HG03103 (cell line): ENCODE measurements at regions not wholly inside any gene's neighbourhood (a gene's known extent, or its start where the extent isn't known, plus 50 kb on each side); places are given as distances from the start of the nearest gene placed in this dataset.

Experiments used
- ATAC-seq: cut with Tn5 transposase; IDR thresholded peaks from one replicate; pipeline ENCODE4 v1.9.1; 2021; ENCODE audit warnings: low read depth; ENCODE audit not compliant: unreplicated experiment

DNA sequence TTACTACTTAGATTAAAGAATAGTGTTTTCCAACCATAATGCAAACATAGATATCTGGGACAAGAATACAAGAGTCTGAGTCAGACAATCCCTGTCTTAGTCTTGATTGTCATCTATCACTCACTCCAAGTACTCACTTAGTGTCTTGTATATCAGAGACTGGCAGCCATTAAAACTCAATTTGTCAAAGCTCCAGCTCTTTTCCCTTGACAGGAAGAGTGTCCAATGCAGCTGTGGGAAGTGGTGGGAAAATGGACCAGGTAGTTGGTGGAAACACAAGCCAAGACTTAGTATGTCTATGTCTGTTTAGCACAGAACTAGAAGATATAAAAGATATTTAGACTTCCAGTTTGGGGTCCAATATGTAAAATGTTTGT is 271.6 kb upstream of the CLEC14A start:
- no peak for ATAC-seq

DNA sequence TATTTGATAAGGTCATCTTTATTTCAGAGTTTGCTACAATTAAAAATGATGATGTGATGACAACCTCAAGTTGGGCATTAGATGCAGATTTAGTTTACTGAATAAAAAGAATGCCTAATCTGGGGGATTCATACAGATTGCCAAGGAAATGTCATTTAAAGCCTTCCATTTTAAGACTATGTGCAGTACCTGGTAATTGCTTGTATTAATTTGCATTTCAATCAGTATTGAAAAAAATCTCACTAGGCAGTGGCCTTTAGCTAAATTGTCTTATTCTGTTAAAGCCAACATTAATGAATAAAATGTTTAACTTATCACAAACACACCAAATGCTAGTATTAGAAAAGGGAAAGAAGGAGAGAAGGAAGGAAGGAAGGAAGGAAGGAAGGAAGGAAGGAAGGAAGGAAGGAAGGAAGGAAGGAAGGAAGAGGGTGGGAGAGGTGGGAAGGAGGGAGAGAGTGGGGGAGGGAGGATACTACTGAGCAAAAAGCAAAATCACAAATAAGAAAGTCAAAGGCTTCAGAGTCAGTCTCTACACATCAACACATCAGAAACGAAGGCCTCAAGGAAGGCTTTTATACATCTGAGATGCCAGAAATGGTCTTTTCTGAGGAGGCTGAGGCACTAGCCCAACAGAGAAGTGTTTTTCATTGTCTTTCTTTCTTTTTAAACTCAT is 271.1 kb upstream of the CLEC14A start:
- ATAC-seq: no peak

DNA sequence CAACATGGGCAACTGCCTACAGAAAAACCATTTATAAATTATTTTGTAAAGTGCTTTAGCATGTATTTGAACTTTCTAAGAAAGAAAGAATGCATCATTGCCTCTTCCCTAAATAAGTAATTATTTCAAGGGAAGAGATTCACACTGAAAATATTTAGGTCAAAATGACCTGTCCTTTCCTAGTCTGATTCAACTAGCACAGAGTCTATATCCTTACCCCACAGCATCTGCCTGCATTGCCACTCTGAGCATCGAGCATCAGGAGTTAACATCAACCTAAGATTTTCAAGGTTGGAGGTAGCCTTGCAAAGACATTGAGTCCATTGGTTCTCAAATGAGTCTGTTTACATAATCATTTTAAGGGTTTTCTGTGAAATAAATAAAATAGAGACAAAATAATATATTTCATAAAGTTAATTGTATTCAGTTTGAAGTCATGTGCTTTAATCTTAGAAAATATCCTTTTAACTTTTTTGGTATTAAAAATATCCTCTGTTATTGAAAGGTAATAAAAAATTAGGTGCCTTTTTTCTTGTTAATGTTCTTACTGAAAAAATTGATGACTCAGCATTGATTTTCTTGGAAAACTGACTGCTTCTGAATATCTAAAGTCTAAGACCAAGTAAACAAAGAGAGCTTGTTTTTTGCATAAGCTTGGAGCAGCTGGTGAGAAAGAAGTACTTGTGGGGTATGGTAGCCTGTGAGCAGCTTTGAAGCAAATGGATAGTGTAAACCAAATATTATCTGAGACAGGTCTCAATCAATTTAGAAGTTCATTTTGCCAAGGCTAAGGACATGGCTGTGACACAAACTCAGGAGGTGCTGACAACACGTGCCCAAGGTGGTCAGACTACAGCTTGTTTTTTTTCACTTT is 269.0 kb upstream of the CLEC14A start:
- ATAC-seq: no peak

DNA sequence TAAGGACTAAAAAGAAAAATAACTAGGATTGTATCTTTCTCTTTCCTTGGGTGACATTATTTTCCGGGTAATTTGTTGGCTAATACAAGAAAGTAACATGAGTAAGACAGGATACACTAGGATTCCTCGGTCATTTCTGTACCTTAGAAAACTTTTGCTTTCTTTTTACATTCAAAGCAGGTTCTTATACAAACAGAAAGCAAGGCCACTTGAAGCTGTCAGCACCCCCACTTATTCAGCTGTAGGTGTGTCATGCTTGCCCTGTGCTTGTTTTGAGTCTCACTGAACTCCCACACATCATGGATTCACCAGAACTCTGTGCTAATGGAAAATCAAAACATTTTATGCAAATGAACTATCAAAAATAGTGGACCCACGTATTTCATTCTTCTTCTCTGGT is 266.8 kb upstream of the CLEC14A start:
- no peak for ATAC-seq

- ATAC-seq: no peak
Observed at GRCh38 chr14:38521591-38521990, 265.7 kb upstream of the CLEC14A start.

DNA sequence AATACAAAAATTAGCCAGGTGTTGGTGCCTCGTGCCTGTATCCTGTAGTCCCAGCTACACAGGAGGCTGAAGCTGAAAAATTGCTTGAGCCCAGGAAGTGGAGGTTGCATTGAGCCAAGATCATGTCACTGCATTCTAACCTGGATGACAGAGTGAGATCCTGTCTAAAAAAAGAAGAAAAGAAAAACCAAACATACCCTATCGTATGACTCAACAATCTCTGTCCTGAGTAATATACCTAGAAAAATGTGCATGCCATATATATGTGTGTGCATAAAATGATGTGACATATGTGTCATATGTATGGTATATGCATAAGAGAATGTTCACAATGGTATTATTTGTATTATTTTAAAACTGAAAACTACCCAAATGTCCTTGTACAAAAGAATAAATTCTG is 261.5 kb upstream of the CLEC14A start:
- no peak for ATAC-seq

- ATAC-seq: no peak
Observed at GRCh38 chr14:38512236-38512635, 256.3 kb upstream of the CLEC14A start.

DNA sequence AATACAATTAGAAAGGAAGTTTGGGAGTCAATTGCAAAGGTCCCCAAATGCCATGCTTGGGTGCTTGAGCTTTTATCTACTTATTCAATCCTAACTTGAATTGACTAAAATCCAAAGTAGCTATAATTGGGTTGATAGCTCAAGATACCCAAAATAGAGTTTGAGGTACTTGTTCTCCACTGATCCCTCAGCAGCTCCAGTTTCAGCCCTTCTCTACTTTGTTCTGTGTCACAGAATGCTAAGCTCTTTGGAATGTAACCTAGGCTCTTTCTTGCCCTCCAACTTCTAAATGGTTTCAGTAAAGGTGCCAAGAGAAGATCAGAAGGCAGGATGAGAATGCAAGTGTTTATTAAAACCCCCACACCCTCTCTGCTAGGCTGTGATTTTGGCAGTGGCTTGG is 251.4 kb upstream of the CLEC14A start:
- no peak for ATAC-seq

DNA sequence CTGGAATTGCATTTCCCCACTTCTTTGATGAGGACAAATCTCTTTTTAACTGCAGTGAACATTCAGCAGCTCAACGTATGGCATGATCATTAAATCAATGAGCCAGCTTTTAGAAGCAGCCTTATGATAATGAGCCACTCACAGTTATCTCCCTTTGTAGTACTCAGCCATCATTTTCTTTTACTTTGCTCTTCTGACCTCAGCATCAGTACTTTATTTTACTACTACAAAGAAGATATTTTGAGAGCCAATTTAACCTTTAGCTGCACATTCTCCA is 250.0 kb upstream of the CLEC14A start:
- no peak for ATAC-seq

GRCh38 chr14:38505221-38505972 is 249.5 kb upstream of the CLEC14A start:
- ATAC-seq: no peak

DNA sequence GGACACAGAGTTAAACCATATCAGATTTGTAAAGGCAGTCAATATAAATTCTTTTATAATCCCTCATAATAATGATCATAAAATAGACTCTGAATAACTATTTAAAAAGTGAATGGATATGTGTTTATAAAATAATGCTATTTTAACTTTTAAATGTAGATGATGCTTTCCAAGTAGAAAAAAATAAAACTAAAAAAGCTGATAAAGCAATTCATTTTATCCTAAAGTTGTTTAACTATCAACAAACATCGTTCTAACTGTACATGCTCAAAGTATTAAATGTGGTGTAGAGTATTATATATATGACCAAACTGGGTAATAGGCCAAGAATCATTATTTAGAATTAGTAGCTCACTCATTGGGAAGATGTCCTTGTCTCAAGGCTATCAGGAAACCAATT is 248.3 kb upstream of the CLEC14A start:
- ATAC-seq: no peak

DNA sequence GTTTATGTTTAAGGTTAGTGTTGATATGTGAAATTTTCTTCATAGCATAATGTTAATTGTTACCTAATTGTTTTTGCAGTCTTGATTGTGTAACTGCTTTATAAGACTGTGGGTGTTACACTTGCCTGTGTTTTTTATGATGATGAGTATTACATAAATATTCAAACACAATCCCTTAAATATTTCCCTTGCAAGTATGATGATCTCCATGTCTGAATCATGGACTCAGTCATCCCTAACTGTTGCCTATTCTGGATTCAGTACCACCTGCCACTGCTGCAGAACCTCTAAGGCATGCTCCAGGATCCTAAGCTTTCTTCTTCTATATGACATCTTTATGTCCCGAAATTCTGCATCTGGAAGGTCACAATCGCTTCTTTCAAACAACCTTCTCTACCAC is 246.3 kb upstream of the CLEC14A start:
- no peak for ATAC-seq

DNA sequence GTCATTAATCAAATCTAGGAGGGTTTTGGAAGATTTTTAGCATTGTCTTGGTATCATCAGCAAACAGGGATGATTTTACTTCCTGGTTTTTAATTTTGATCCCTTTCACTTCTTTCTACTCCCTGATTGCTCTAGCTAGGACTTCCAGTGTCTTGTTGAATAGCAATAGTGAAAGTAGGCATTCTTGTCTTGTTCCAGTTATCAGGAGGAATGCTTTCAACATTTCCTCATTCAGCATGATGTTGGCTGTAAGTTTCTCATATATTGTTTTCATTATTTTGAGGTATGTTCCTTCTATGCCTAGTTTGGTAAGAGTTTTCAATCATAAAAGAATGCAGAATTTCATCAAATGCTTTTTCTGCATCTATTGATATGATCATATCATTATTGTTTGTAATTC is 244.2 kb upstream of the CLEC14A start:
- no peak for ATAC-seq

DNA sequence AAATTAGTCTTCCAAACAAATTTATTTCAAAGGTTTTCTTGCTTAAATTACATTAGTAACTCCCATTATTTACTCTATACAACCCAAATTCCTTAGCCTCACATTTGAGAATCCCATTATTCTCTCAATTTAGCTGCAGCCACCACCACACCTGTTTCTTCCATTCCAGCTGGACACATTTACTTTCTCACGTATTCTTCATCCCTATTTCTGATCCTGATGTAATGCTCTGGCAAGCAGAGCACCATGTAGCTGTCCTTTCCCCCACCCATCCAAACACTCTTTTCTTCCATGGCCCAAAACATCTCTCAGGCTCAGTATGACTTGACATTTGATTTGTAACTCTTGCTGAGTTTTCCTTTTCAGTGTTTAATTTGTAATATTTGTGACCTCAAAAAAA is 240.2 kb upstream of the CLEC14A start:
- no peak for ATAC-seq

DNA sequence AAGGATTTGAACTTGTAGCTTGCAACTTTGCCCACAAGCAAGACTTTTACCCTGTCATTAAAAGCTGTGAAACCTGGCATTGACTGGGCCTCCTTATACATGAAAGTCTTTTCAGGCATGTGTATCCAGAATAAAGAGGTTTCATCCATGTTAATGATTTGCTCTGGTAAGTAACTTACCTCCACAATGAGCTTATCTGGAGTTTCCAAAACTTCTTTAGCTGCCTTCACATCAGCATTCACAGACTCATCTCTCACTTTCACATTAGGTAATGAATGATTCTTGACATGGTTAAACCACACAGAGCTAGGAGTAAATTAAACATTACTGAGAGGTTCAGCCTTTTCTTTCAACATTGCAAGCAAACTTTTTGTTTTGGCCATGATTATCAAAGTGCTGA is 234.4 kb upstream of the CLEC14A start:
- ATAC-seq: no peak

DNA sequence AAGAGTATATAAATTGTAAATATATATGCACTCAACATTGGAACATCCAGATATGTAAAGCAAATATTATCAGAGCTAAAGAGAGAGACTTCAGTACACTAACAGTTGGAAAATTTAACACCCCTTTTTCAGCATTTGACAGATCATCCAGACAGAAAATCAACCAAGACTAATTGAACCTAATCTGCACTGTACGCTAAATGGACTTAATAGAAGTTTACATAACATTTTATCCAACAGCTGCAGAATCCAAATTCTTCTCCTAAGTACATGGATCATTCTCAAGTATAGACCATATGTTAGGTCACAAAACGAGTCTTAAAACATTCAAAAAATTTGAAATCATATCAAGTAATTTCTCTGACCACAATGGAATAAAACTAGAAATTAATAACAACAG is 229.1 kb upstream of the CLEC14A start:
- no peak for ATAC-seq

DNA sequence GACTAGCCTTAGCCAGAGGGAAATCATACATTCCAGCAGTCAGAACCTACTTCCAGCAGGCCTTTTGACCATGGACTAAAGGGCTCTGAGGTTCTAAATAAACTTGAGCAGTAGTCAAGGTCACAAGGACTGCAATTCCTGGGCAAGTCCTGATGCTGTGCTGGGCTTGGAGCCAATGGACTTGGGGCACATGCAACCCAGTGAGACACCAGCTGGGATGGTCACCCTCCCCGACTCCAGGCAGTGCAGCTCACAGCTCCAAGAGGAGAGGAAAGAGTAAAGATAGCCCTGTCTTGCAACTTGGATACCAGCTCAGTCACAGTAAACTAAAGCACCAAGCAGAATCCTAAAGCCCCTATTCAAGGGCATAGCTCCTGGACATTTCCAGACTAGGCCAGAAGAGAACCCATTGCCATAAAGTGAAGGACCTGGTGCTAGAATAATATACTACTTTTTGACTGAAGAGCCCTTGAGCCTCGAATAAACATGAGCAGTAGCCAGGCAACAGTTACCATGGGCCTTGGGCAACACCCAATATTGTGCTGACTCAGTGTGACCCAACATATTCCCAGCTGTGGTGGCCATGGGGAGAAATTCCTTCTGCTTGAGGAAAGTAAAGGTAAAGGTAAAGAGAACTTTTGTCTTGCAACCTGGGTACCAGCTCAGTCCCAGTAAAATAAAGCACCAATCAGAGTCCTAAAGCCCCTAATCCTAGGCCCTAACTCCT is 226.2 kb upstream of the CLEC14A start:
- ATAC-seq: no peak

- no peak for ATAC-seq
Observed at GRCh38 chr14:38469156-38469555, 213.3 kb upstream of the CLEC14A start.

DNA sequence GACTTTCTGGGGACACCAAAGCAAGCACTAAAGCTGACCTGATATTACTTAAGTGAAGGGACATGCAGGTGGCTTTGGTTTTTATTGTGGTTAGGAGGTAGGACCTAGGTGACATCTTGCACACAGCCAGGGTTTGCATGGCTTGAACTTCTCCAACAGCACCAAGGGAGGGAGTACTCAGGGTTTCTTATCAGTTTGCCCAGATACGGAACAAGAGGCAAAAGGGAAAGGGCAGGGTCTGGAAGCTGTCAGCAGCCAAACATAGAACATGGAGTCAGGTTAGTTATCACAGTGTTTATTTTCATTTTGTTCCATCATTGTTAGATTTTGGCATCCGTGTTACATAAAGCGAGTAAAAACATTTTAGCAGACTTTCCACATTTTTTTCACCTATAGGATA is 186.3 kb upstream of the CLEC14A start:
- ATAC-seq: no peak

DNA sequence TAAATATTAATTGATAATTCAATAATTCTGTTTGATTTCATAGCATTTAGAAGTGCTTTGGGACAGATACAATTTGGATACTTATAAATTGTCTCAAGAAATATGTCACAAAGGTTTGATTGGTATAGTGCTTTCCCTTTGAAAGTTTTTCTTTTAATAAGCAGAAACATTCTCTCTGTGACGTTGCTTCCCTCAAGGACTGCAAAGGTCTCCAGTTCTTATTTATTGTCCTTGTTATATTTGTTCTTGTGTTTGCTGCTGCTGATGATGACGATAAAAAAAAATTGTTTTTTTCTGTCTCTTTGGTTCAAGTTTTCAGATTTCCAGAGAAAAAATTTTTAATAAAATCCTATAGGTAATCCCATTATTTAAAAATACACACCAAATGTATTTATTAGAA is 176.3 kb upstream of the CLEC14A start:
- no peak for ATAC-seq

DNA sequence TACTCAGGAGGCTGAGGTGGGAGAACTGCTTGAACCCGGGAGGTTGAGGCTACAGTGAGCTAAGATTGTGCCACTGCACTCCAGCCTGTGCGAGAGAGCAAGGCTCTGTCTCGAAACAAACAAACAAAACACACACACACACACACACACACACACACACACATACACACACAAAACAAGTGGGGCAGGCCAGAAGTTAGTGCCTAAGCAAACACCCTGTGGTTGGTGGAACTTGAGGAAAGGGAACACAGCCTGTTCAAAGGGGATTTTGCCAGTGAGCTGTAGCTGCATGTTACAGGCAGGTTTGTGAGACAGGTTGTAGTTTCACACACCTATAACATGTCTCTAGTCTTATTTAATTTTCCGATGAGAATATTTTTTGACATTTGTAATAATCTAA is 175.3 kb upstream of the CLEC14A start:
- no peak for ATAC-seq
